SK-N-SH treated with all-trans-retinoic acid at 6 μM for 48 hours (cell line): ENCODE measurements at regions not wholly inside any gene's neighbourhood (a gene's known extent, or its start where the extent isn't known, plus 50 kb on each side); places are given as distances from the start of the nearest gene placed in this dataset.

ENCODE experiments used
- ATAC-seq: fragments of 200-7000 bp; cut with Tn5 transposase; 3 replicates; pipeline ENCODE4 v1.9.1; 2020; ENCODE audit warnings: mild to moderate bottlenecking, moderate library complexity
- ARNTL ChIP-seq: fragments of 450-650 bp; formaldehyde crosslinking; IDR thresholded peaks from 2 replicates; pipeline ENCODE4 v1.5.0; 2020; ENCODE audit warnings: low read depth, mild to moderate bottlenecking, moderate library complexity, borderline replicate concordance
- BACH2 ChIP-seq: fragments of 250-450 bp; sonication (Bioruptor Pico); IDR thresholded peaks from 2 replicates; pipeline ENCODE4 v1.9.0; 2021; ENCODE audit warnings: mild to moderate bottlenecking, borderline replicate concordance
- ESRRG ChIP-seq: fragments of 250-450 bp; sonication (Bioruptor Pico); IDR thresholded peaks from 2 replicates; pipeline ENCODE4 v1.6.1; 2021; ENCODE audit warnings: mild to moderate bottlenecking
- GLIS3 ChIP-seq: fragments of 250-450 bp; sonication (Bioruptor Pico); IDR thresholded peaks from 2 replicates; pipeline ENCODE4 v1.5.0; 2020; ENCODE audit warnings: mild to moderate bottlenecking, moderate library complexity
- ISL1 ChIP-seq: fragments of 250-450 bp; sonication (Bioruptor Pico); IDR thresholded peaks from 2 replicates; pipeline ENCODE4 v2.1.2; 2022; ENCODE audit warnings: mild to moderate bottlenecking, moderate library complexity
- OSR1 ChIP-seq: fragments of 250-450 bp; sonication (Bioruptor Pico); IDR thresholded peaks from 2 replicates; pipeline ENCODE4 v1.8.0; 2022; ENCODE audit warnings: moderate library complexity, mild to moderate bottlenecking, inconsistent platforms
- PPARA ChIP-seq: fragments of 250-450 bp; sonication (Bioruptor Pico); IDR thresholded peaks from 2 replicates; pipeline ENCODE4 v1.5.0; 2020; ENCODE audit warnings: mild to moderate bottlenecking, borderline replicate concordance
- RARB ChIP-seq: fragments of 250-450 bp; sonication (Bioruptor Pico); IDR thresholded peaks from 2 replicates; pipeline ENCODE4 v1.8.0; 2021; ENCODE audit warnings: mild to moderate bottlenecking, moderate library complexity
- SNAI2 ChIP-seq: fragments of 250-450 bp; sonication (Bioruptor Pico); IDR thresholded peaks from 2 replicates; pipeline ENCODE4 v1.5.0; 2020; ENCODE audit warnings: mild to moderate bottlenecking, moderate library complexity
- TCF4 ChIP-seq: fragments of 250-450 bp; sonication (Bioruptor Pico); IDR thresholded peaks from 2 replicates; pipeline ENCODE4 v1.8.0; 2021; ENCODE audit warnings: mild to moderate bottlenecking, moderate library complexity, borderline replicate concordance
- TOX ChIP-seq: fragments of 250-450 bp; sonication (Bioruptor Pico); IDR thresholded peaks from 2 replicates; pipeline ENCODE4 v1.8.0; 2021; ENCODE audit warnings: mild to moderate bottlenecking, moderate library complexity, borderline replicate concordance
- ZC3H10 ChIP-seq: fragments of 250-450 bp; sonication (Bioruptor Pico); IDR thresholded peaks from 2 replicates; pipeline ENCODE4 v1.5.1; 2021; ENCODE audit warnings: mild to moderate bottlenecking, moderate library complexity
- ZFP3 ChIP-seq: fragments of 250-450 bp; sonication (Bioruptor Pico); IDR thresholded peaks from 2 replicates; pipeline ENCODE4 v1.5.0; 2020; ENCODE audit warnings: mild to moderate bottlenecking, moderate library complexity
- ZFP30 ChIP-seq: fragments of 450-650 bp; formaldehyde crosslinking; IDR thresholded peaks from 2 replicates; pipeline ENCODE4 v1.5.0; 2022; ENCODE audit warnings: mild to moderate bottlenecking, moderate library complexity
- ZNF70 ChIP-seq: fragments of 450-650 bp; formaldehyde crosslinking; IDR thresholded peaks from 2 replicates; pipeline ENCODE4 v1.5.0; 2020; ENCODE audit warnings: mild to moderate bottlenecking, moderate library complexity
- ZNF8 ChIP-seq: fragments of 450-650 bp; formaldehyde crosslinking; IDR thresholded peaks from 2 replicates; pipeline ENCODE4 v1.5.0; 2020; ENCODE audit warnings: mild to moderate bottlenecking, moderate library complexity
- TF ChIP-seq, protein P1 (sequence below): fragments of 250-450 bp; sonication (Bioruptor Pico); IDR thresholded peaks from 2 replicates; pipeline ENCODE4 v1.5.0; 2020; ENCODE audit warnings: mild to moderate bottlenecking, moderate library complexity
- TF ChIP-seq, protein P2 (sequence below): fragments of 250-450 bp; sonication (Bioruptor Pico); IDR thresholded peaks from 2 replicates; pipeline ENCODE4 v1.8.0; 2021; ENCODE audit warnings: low read depth, mild to moderate bottlenecking, moderate library complexity, borderline replicate concordance
- TF ChIP-seq, protein P3 (sequence below): fragments of 250-450 bp; sonication (Bioruptor Pico); IDR thresholded peaks from 2 replicates; pipeline ENCODE4 v1.5.1; 2020; ENCODE audit warnings: low read depth, mild to moderate bottlenecking, moderate library complexity
- TF ChIP-seq, protein P4 (sequence below): fragments of 250-450 bp; sonication (Bioruptor Pico); IDR thresholded peaks from 2 replicates; pipeline ENCODE4 v1.8.0; 2020; ENCODE audit warnings: mild to moderate bottlenecking, moderate library complexity, borderline replicate concordance
- TF ChIP-seq, protein P5 (sequence below): fragments of 250-450 bp; sonication (Bioruptor Pico); IDR thresholded peaks from 2 replicates; pipeline ENCODE4 v1.5.1; 2021; ENCODE audit warnings: mild to moderate bottlenecking, moderate library complexity

DNA sequence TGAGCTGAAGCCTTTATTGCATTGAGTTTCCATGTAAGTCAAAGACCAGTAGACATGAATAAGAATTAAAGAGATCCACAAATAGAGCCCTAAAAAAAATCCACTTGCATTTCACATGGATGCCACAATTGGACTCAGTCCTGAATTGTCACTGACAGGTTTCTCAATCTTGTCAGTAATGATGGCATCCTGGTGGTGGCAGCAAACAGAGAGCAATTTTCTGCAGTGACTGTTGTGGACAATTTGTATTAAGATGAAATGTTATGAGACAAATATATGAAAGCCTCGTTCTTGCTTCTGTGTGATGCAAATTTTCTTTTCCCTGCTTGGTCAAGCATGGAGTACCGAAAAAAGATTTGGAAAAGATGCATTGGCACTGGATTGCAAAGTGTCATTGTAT, 278.9 kb downstream of the SAMD5 start:
- TF ChIP-seq ARNTL (CRISPR knock-in tag) = no peak
- TF ChIP-seq, protein P1, sequence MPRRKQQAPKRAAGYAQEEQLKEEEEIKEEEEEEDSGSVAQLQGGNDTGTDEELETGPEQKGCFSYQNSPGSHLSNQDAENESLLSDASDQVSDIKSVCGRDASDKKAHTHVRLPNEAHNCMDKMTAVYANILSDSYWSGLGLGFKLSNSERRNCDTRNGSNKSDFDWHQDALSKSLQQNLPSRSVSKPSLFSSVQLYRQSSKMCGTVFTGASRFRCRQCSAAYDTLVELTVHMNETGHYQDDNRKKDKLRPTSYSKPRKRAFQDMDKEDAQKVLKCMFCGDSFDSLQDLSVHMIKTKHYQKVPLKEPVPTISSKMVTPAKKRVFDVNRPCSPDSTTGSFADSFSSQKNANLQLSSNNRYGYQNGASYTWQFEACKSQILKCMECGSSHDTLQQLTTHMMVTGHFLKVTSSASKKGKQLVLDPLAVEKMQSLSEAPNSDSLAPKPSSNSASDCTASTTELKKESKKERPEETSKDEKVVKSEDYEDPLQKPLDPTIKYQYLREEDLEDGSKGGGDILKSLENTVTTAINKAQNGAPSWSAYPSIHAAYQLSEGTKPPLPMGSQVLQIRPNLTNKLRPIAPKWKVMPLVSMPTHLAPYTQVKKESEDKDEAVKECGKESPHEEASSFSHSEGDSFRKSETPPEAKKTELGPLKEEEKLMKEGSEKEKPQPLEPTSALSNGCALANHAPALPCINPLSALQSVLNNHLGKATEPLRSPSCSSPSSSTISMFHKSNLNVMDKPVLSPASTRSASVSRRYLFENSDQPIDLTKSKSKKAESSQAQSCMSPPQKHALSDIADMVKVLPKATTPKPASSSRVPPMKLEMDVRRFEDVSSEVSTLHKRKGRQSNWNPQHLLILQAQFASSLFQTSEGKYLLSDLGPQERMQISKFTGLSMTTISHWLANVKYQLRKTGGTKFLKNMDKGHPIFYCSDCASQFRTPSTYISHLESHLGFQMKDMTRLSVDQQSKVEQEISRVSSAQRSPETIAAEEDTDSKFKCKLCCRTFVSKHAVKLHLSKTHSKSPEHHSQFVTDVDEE (CRISPR knock-in tag) = no peak
- no peak for TF ChIP-seq TOX
- TF ChIP-seq, protein P2, sequence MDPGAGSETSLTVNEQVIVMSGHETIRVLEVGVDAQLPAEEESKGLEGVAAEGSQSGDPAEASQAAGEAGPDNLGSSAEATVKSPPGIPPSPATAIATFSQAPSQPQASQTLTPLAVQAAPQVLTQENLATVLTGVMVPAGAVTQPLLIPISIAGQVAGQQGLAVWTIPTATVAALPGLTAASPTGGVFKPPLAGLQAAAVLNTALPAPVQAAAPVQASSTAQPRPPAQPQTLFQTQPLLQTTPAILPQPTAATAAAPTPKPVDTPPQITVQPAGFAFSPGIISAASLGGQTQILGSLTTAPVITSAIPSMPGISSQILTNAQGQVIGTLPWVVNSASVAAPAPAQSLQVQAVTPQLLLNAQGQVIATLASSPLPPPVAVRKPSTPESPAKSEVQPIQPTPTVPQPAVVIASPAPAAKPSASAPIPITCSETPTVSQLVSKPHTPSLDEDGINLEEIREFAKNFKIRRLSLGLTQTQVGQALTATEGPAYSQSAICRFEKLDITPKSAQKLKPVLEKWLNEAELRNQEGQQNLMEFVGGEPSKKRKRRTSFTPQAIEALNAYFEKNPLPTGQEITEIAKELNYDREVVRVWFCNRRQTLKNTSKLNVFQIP = no peak
- TF ChIP-seq OSR1 = no peak
- no peak for TF ChIP-seq ESRRG
- TF ChIP-seq GLIS3 (CRISPR knock-in tag) = no peak
- TF ChIP-seq ZNF8 (CRISPR knock-in tag) = no peak
- no peak for TF ChIP-seq ZFP30 (CRISPR knock-in tag)

DNA sequence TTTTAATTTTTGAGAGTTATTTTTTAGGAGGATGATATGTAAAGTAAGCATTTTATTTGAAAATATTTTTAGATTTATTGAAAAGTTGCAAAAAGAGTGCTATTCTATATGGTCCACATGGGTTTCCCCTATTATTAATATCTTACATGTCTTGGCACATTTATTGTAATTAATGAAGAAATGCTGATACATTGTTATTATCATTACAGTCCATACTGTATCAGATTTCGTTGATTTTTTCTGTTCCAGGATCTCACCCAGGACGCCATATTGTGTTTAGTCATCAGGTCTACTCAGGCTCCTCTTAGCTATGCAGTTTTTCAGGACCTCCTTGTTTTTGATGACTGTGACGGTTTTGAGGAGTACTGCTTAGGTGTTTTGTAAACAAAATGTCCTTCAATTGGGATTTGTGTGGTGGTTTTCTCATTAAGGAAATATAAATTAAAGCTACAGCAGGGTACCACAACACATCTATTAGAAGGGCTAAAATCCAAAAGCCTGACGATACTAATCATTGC, 281.0 kb downstream of the SAMD5 start:
- ATAC-seq = no peak
- TF ChIP-seq ZNF8 (CRISPR knock-in tag) (no peak), GLIS3 (CRISPR knock-in tag) (no peak), ISL1 (no peak), SNAI2 (no peak), ARNTL (CRISPR knock-in tag) (no peak), RARB (CRISPR knock-in tag) (no peak), ESRRG (no peak)
- TF ChIP-seq, protein P3, sequence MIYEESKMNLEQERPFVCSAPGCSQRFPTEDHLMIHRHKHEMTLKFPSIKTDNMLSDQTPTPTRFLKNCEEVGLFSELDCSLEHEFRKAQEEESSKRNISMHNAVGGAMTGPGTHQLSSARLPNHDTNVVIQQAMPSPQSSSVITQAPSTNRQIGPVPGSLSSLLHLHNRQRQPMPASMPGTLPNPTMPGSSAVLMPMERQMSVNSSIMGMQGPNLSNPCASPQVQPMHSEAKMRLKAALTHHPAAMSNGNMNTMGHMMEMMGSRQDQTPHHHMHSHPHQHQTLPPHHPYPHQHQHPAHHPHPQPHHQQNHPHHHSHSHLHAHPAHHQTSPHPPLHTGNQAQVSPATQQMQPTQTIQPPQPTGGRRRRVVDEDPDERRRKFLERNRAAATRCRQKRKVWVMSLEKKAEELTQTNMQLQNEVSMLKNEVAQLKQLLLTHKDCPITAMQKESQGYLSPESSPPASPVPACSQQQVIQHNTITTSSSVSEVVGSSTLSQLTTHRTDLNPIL = no peak

More for the DNA sequence above, 278.9 kb downstream of the SAMD5 start:
- ATAC-seq = no peak

DNA sequence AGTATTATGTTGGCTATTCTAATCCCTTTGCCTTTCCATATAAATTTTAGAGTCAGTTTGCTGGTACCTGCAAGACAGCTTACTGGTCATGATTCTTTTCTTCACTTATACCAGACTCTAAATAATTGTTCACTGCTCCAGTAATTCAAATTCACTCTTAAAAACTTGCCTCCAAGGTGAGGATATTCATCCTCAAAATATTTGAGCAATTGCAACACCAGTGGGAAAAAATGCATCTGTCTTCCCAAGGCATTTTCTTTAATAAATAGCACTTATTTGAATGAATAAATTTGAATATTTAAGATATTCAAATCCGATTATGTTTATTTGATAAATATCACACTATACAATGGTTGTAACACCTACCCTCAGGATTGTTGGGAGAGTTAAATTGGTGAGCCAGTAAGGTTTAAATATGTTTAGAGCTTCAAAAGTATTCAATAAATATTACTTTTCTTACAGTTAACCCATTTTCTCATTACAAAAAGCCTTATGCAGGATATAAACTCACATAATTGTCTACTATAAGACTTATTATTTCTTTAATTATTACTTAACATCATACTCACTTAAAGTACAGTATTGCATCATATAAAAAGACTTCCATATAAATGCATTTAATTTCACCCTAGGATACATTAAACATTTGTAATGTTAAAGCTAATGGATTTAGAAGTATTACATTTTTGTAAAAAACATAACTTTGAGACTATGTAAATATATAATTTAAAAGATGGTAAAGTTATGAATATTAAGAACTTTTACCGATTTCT, 285.6 kb downstream of the SAMD5 start:
- TF ChIP-seq, protein P4, sequence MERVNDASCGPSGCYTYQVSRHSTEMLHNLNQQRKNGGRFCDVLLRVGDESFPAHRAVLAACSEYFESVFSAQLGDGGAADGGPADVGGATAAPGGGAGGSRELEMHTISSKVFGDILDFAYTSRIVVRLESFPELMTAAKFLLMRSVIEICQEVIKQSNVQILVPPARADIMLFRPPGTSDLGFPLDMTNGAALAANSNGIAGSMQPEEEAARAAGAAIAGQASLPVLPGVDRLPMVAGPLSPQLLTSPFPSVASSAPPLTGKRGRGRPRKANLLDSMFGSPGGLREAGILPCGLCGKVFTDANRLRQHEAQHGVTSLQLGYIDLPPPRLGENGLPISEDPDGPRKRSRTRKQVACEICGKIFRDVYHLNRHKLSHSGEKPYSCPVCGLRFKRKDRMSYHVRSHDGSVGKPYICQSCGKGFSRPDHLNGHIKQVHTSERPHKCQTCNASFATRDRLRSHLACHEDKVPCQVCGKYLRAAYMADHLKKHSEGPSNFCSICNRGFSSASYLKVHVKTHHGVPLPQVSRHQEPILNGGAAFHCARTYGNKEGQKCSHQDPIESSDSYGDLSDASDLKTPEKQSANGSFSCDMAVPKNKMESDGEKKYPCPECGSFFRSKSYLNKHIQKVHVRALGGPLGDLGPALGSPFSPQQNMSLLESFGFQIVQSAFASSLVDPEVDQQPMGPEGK (CRISPR knock-in tag) = no peak
- TF ChIP-seq ZC3H10 (CRISPR knock-in tag) (no peak), ZFP3 (CRISPR knock-in tag) (no peak), ZFP30 (CRISPR knock-in tag) (no peak), BACH2 (CRISPR knock-in tag) (no peak), ZNF70 (CRISPR knock-in tag) (no peak), TOX (no peak), ZNF8 (CRISPR knock-in tag) (no peak), RARB (CRISPR knock-in tag) (no peak), SNAI2 (no peak), TCF4 (no peak), PPARA (CRISPR knock-in tag) (no peak)
- TF ChIP-seq, protein P3 = no peak
- TF ChIP-seq, protein P1 (CRISPR knock-in tag) = no peak
- TF ChIP-seq, protein P5, sequence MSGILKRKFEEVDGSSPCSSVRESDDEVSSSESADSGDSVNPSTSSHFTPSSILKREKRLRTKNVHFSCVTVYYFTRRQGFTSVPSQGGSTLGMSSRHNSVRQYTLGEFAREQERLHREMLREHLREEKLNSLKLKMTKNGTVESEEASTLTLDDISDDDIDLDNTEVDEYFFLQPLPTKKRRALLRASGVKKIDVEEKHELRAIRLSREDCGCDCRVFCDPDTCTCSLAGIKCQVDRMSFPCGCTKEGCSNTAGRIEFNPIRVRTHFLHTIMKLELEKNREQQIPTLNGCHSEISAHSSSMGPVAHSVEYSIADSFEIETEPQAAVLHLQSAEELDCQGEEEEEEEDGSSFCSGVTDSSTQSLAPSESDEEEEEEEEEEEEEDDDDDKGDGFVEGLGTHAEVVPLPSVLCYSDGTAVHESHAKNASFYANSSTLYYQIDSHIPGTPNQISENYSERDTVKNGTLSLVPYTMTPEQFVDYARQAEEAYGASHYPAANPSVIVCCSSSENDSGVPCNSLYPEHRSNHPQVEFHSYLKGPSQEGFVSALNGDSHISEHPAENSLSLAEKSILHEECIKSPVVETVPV (CRISPR knock-in tag) = no peak
- ATAC-seq = no peak
